SK-N-SH treated with all-trans-retinoic acid at 6 μM for 48 hours (cell line): ENCODE measurements at regions not wholly inside any gene's neighbourhood (a gene's known extent, or its start where the extent isn't known, plus 50 kb on each side); places are given as distances from the start of the nearest gene placed in this dataset.

Experiments used
- ATAC-seq: fragments of 200-7000 bp; cut with Tn5 transposase; 3 replicates; pipeline ENCODE4 v1.9.1; 2020; ENCODE audit warnings: mild to moderate bottlenecking, moderate library complexity
- ARNTL ChIP-seq: fragments of 450-650 bp; formaldehyde crosslinking; IDR thresholded peaks from 2 replicates; pipeline ENCODE4 v1.5.0; 2020; ENCODE audit warnings: low read depth, mild to moderate bottlenecking, moderate library complexity, borderline replicate concordance
- BACH2 ChIP-seq: fragments of 250-450 bp; sonication (Bioruptor Pico); IDR thresholded peaks from 2 replicates; pipeline ENCODE4 v1.9.0; 2021; ENCODE audit warnings: mild to moderate bottlenecking, borderline replicate concordance
- CREB5 ChIP-seq: fragments of 250-450 bp; sonication (Bioruptor Pico); IDR thresholded peaks from 2 replicates; pipeline ENCODE4 v1.5.1; 2020; ENCODE audit warnings: low read depth, mild to moderate bottlenecking, moderate library complexity
- ESRRG ChIP-seq: fragments of 250-450 bp; sonication (Bioruptor Pico); IDR thresholded peaks from 2 replicates; pipeline ENCODE4 v1.6.1; 2021; ENCODE audit warnings: mild to moderate bottlenecking
- GLIS3 ChIP-seq: fragments of 250-450 bp; sonication (Bioruptor Pico); IDR thresholded peaks from 2 replicates; pipeline ENCODE4 v1.5.0; 2020; ENCODE audit warnings: mild to moderate bottlenecking, moderate library complexity
- ISL1 ChIP-seq: fragments of 250-450 bp; sonication (Bioruptor Pico); IDR thresholded peaks from 2 replicates; pipeline ENCODE4 v2.1.2; 2022; ENCODE audit warnings: mild to moderate bottlenecking, moderate library complexity
- OSR1 ChIP-seq: fragments of 250-450 bp; sonication (Bioruptor Pico); IDR thresholded peaks from 2 replicates; pipeline ENCODE4 v1.8.0; 2022; ENCODE audit warnings: moderate library complexity, mild to moderate bottlenecking, inconsistent platforms
- PPARA ChIP-seq: fragments of 250-450 bp; sonication (Bioruptor Pico); IDR thresholded peaks from 2 replicates; pipeline ENCODE4 v1.5.0; 2020; ENCODE audit warnings: mild to moderate bottlenecking, borderline replicate concordance
- RARB ChIP-seq: fragments of 250-450 bp; sonication (Bioruptor Pico); IDR thresholded peaks from 2 replicates; pipeline ENCODE4 v1.8.0; 2021; ENCODE audit warnings: mild to moderate bottlenecking, moderate library complexity
- SNAI2 ChIP-seq: fragments of 250-450 bp; sonication (Bioruptor Pico); IDR thresholded peaks from 2 replicates; pipeline ENCODE4 v1.5.0; 2020; ENCODE audit warnings: mild to moderate bottlenecking, moderate library complexity
- TCF4 ChIP-seq: fragments of 250-450 bp; sonication (Bioruptor Pico); IDR thresholded peaks from 2 replicates; pipeline ENCODE4 v1.8.0; 2021; ENCODE audit warnings: mild to moderate bottlenecking, moderate library complexity, borderline replicate concordance
- TOX ChIP-seq: fragments of 250-450 bp; sonication (Bioruptor Pico); IDR thresholded peaks from 2 replicates; pipeline ENCODE4 v1.8.0; 2021; ENCODE audit warnings: mild to moderate bottlenecking, moderate library complexity, borderline replicate concordance
- ZC3H10 ChIP-seq: fragments of 250-450 bp; sonication (Bioruptor Pico); IDR thresholded peaks from 2 replicates; pipeline ENCODE4 v1.5.1; 2021; ENCODE audit warnings: mild to moderate bottlenecking, moderate library complexity
- ZFP3 ChIP-seq: fragments of 250-450 bp; sonication (Bioruptor Pico); IDR thresholded peaks from 2 replicates; pipeline ENCODE4 v1.5.0; 2020; ENCODE audit warnings: mild to moderate bottlenecking, moderate library complexity
- ZFP30 ChIP-seq: fragments of 450-650 bp; formaldehyde crosslinking; IDR thresholded peaks from 2 replicates; pipeline ENCODE4 v1.5.0; 2022; ENCODE audit warnings: mild to moderate bottlenecking, moderate library complexity
- ZNF565 ChIP-seq: fragments of 450-650 bp; formaldehyde crosslinking; conservative IDR thresholded peaks from 2 replicates; pipeline ENCODE4 v1.5.0; 2020; ENCODE audit warnings: low read depth, mild to moderate bottlenecking, moderate library complexity
- ZNF70 ChIP-seq: fragments of 450-650 bp; formaldehyde crosslinking; IDR thresholded peaks from 2 replicates; pipeline ENCODE4 v1.5.0; 2020; ENCODE audit warnings: mild to moderate bottlenecking, moderate library complexity
- ZNF8 ChIP-seq: fragments of 450-650 bp; formaldehyde crosslinking; IDR thresholded peaks from 2 replicates; pipeline ENCODE4 v1.5.0; 2020; ENCODE audit warnings: mild to moderate bottlenecking, moderate library complexity
- TF ChIP-seq, protein P1 (sequence below): fragments of 250-450 bp; sonication (Bioruptor Pico); IDR thresholded peaks from 2 replicates; pipeline ENCODE4 v1.5.1; 2021; ENCODE audit warnings: mild to moderate bottlenecking, moderate library complexity
- TF ChIP-seq, protein P2 (sequence below): fragments of 250-450 bp; sonication (Bioruptor Pico); IDR thresholded peaks from 2 replicates; pipeline ENCODE4 v1.8.0; 2020; ENCODE audit warnings: mild to moderate bottlenecking, moderate library complexity, borderline replicate concordance
- TF ChIP-seq, protein P3 (sequence below): fragments of 250-450 bp; sonication (Bioruptor Pico); IDR thresholded peaks from 2 replicates; pipeline ENCODE4 v1.5.0; 2020; ENCODE audit warnings: mild to moderate bottlenecking, moderate library complexity

DNA sequence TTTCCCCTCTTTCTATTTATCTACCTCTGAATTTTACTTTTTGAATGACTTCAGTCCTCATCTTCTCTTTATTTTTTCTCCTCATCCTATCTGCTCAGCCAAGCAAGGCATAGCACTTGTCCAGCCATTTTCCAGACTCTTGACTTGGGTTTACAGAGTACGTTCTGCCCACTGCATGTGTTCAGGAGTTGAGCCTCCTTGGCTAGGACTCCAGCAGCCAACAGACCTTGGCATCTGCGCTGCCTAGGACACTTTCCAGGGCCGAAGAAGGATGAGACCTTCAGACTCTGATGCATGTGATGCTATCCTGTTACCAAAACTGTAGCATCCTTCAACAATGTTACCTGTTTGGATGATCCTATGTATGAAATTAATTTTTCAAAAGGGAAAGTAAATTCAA is 59.7 kb downstream of the HES1 start:
- TF ChIP-seq, protein P1, sequence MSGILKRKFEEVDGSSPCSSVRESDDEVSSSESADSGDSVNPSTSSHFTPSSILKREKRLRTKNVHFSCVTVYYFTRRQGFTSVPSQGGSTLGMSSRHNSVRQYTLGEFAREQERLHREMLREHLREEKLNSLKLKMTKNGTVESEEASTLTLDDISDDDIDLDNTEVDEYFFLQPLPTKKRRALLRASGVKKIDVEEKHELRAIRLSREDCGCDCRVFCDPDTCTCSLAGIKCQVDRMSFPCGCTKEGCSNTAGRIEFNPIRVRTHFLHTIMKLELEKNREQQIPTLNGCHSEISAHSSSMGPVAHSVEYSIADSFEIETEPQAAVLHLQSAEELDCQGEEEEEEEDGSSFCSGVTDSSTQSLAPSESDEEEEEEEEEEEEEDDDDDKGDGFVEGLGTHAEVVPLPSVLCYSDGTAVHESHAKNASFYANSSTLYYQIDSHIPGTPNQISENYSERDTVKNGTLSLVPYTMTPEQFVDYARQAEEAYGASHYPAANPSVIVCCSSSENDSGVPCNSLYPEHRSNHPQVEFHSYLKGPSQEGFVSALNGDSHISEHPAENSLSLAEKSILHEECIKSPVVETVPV (CRISPR knock-in tag), result no peak
- no peak for TF ChIP-seq SNAI2
- TF ChIP-seq ARNTL, result no peak
- no peak for TF ChIP-seq RARB (CRISPR knock-in tag)
- TF ChIP-seq TCF4 (CRISPR knock-in tag), result no peak
- TF ChIP-seq ISL1 (CRISPR knock-in tag), result no peak
- no peak for TF ChIP-seq ZNF565 (CRISPR knock-in tag)
- TF ChIP-seq BACH2 (CRISPR knock-in tag), result no peak
- no peak for TF ChIP-seq CREB5 (CRISPR knock-in tag)
- no peak for TF ChIP-seq ZFP30 (CRISPR knock-in tag)
- no peak for TF ChIP-seq ZC3H10 (CRISPR knock-in tag)
- no peak for TF ChIP-seq PPARA (CRISPR knock-in tag)
- no peak for TF ChIP-seq ZNF8 (CRISPR knock-in tag)
- TF ChIP-seq ZFP3, result no peak
- TF ChIP-seq ZNF70 (CRISPR knock-in tag), result no peak
- ATAC-seq, result no peak

DNA sequence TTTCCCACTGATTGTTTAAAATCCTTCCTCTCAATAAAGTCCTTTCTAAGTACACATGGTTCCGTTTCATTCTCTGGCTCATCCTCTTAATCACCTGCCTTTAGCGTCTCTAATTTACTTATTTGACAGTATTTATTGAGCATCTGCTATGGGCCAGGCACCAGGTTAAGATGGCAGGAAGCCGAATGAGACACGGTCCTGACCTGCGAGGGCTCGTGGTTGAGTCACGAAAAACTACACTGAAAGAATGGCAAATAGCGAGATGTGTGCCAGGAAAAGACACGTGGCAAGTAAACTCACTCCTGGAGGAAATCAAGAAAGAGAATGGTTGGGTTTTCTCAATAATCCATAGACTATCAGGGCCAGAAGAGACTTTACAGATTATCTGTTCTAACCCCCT is 60.9 kb downstream of the HES1 start:
- no peak for ATAC-seq
- TF ChIP-seq TCF4 (CRISPR knock-in tag), result no peak
- no peak for TF ChIP-seq TOX (CRISPR knock-in tag)
- TF ChIP-seq ZFP3, result no peak
- TF ChIP-seq BACH2 (CRISPR knock-in tag), result no peak
- TF ChIP-seq ESRRG, result no peak
- no peak for TF ChIP-seq ISL1 (CRISPR knock-in tag)
- no peak for TF ChIP-seq ZFP30 (CRISPR knock-in tag)
- no peak for TF ChIP-seq ZNF70 (CRISPR knock-in tag)
- TF ChIP-seq, protein P1 (CRISPR knock-in tag), result no peak
- no peak for TF ChIP-seq OSR1 (CRISPR knock-in tag)
- no peak for TF ChIP-seq SNAI2
- TF ChIP-seq CREB5 (CRISPR knock-in tag), result no peak
- TF ChIP-seq, protein P2, sequence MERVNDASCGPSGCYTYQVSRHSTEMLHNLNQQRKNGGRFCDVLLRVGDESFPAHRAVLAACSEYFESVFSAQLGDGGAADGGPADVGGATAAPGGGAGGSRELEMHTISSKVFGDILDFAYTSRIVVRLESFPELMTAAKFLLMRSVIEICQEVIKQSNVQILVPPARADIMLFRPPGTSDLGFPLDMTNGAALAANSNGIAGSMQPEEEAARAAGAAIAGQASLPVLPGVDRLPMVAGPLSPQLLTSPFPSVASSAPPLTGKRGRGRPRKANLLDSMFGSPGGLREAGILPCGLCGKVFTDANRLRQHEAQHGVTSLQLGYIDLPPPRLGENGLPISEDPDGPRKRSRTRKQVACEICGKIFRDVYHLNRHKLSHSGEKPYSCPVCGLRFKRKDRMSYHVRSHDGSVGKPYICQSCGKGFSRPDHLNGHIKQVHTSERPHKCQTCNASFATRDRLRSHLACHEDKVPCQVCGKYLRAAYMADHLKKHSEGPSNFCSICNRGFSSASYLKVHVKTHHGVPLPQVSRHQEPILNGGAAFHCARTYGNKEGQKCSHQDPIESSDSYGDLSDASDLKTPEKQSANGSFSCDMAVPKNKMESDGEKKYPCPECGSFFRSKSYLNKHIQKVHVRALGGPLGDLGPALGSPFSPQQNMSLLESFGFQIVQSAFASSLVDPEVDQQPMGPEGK (CRISPR knock-in tag), result no peak
- no peak for TF ChIP-seq ARNTL
- TF ChIP-seq, protein P3, sequence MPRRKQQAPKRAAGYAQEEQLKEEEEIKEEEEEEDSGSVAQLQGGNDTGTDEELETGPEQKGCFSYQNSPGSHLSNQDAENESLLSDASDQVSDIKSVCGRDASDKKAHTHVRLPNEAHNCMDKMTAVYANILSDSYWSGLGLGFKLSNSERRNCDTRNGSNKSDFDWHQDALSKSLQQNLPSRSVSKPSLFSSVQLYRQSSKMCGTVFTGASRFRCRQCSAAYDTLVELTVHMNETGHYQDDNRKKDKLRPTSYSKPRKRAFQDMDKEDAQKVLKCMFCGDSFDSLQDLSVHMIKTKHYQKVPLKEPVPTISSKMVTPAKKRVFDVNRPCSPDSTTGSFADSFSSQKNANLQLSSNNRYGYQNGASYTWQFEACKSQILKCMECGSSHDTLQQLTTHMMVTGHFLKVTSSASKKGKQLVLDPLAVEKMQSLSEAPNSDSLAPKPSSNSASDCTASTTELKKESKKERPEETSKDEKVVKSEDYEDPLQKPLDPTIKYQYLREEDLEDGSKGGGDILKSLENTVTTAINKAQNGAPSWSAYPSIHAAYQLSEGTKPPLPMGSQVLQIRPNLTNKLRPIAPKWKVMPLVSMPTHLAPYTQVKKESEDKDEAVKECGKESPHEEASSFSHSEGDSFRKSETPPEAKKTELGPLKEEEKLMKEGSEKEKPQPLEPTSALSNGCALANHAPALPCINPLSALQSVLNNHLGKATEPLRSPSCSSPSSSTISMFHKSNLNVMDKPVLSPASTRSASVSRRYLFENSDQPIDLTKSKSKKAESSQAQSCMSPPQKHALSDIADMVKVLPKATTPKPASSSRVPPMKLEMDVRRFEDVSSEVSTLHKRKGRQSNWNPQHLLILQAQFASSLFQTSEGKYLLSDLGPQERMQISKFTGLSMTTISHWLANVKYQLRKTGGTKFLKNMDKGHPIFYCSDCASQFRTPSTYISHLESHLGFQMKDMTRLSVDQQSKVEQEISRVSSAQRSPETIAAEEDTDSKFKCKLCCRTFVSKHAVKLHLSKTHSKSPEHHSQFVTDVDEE (CRISPR knock-in tag), result no peak
- no peak for TF ChIP-seq GLIS3 (CRISPR knock-in tag)
- no peak for TF ChIP-seq ZNF565 (CRISPR knock-in tag)
- no peak for TF ChIP-seq PPARA (CRISPR knock-in tag)
- no peak for TF ChIP-seq ZNF8 (CRISPR knock-in tag)
